HG03060 (cell line): ENCODE measurements at regions not wholly inside any gene's neighbourhood (a gene's known extent, or its start where the extent isn't known, plus 50 kb on each side); places are given as distances from the start of the nearest gene placed in this dataset.
"Not testable (repeated sequence)": the region's sequence is repeated elsewhere in the genome, so short reads cannot be mapped to it uniquely, and the experiment has no call there.

Experiments used
- ATAC-seq: cut with Tn5 transposase; IDR thresholded peaks from one replicate; pipeline ENCODE4 v1.9.1; 2021; ENCODE audit warnings: low read depth, moderate number of reproducible peaks; ENCODE audit not compliant: unreplicated experiment

- no peak for ATAC-seq
Observed at GRCh38 chr6:140353536-140353935, 979.1 kb upstream of the CITED2 start.

GRCh38 chr6:140346428-140346827 lies 972.0 kb upstream of the CITED2 start:
- ATAC-seq: no peak

GRCh38 chr6:140345935-140346334 lies 971.5 kb upstream of the CITED2 start:
- no peak for ATAC-seq

GRCh38 chr6:140344142-140344913 lies 969.9 kb upstream of the CITED2 start:
- no peak for ATAC-seq

GRCh38 chr6:140343128-140343527 lies 968.7 kb upstream of the CITED2 start:
- ATAC-seq: no peak

GRCh38 chr6:140341272-140341671 lies 966.8 kb upstream of the CITED2 start:
- no peak for ATAC-seq

- ATAC-seq: no peak
Observed at GRCh38 chr6:140340795-140341194, 966.3 kb upstream of the CITED2 start.

GRCh38 chr6:140339084-140339483 lies 964.6 kb upstream of the CITED2 start:
- ATAC-seq: not testable (repeated sequence)

- no peak for ATAC-seq
Observed at GRCh38 chr6:140321891-140322290, 947.4 kb upstream of the CITED2 start.

GRCh38 chr6:140320081-140321080 lies 945.9 kb upstream of the CITED2 start:
- no peak for ATAC-seq

- ATAC-seq: no peak
Observed at GRCh38 chr6:140319209-140319608, 944.8 kb upstream of the CITED2 start.

- no peak for ATAC-seq
Observed at GRCh38 chr6:140318408-140318807, 944.0 kb upstream of the CITED2 start.

- no peak for ATAC-seq
Observed at GRCh38 chr6:140317950-140318349, 943.5 kb upstream of the CITED2 start.

- no peak for ATAC-seq
Observed at GRCh38 chr6:140316966-140317365, 942.5 kb upstream of the CITED2 start.

- no peak for ATAC-seq
Observed at GRCh38 chr6:140314682-140315081, 940.2 kb upstream of the CITED2 start.

- no peak for ATAC-seq
Observed at GRCh38 chr6:140311146-140311545, 936.7 kb upstream of the CITED2 start.

GRCh38 chr6:140303218-140303949 lies 928.9 kb upstream of the CITED2 start:
- no peak for ATAC-seq

- no peak for ATAC-seq
Observed at GRCh38 chr6:140300331-140300730, 925.9 kb upstream of the CITED2 start.

- no peak for ATAC-seq
Observed at GRCh38 chr6:140289186-140289585, 914.7 kb upstream of the CITED2 start.

GRCh38 chr6:140285998-140286690 lies 911.7 kb upstream of the CITED2 start:
- ATAC-seq: no peak
